LHCN-M2 (cell line): ENCODE measurements at regions not wholly inside any gene's neighbourhood (a gene's known extent, or its start where the extent isn't known, plus 50 kb on each side); places are given as distances from the start of the nearest gene placed in this dataset.
A peak's percentile ranks its signal among the peaks of the same experiment; 100 is the strongest.

Experiments
- DNase-seq: peaks from one replicate; pipeline ENCODE4 v3.0.0-alpha.2; 2012; ENCODE audit warnings: low read depth

- no peak for DNase-seq
Measured at GRCh38 chr3:64998317-64998716, 310.5 kb upstream of the ADAMTS9 start.

GRCh38 chr3:64995857-64996551 is 308.2 kb upstream of the ADAMTS9 start:
- peak; percentile 61 for DNase-seq

- DNase-seq, result no peak
Measured at GRCh38 chr3:64993781-64994180, 306.0 kb upstream of the ADAMTS9 start.

- peak; percentile 23 for DNase-seq
Measured at GRCh38 chr3:64992530-64993285, 304.9 kb upstream of the ADAMTS9 start.

- peak; percentile 64 for DNase-seq
Measured at GRCh38 chr3:64988188-64988587, 300.4 kb upstream of the ADAMTS9 start.

- no peak for DNase-seq
Measured at GRCh38 chr3:64987726-64988125, 299.9 kb upstream of the ADAMTS9 start.

- no peak for DNase-seq
Measured at GRCh38 chr3:64985072-64985471, 297.3 kb upstream of the ADAMTS9 start.

GRCh38 chr3:64983583-64984359 is 296.0 kb upstream of the ADAMTS9 start:
- DNase-seq, result no peak

- peak; percentile 56 for DNase-seq
Measured at GRCh38 chr3:64977308-64978100, 289.7 kb upstream of the ADAMTS9 start.

- no peak for DNase-seq
Measured at GRCh38 chr3:64976456-64976855, 288.7 kb upstream of the ADAMTS9 start.

GRCh38 chr3:64975147-64975546 is 287.3 kb upstream of the ADAMTS9 start:
- no peak for DNase-seq

GRCh38 chr3:64974401-64974800 is 286.6 kb upstream of the ADAMTS9 start:
- peak; percentile 28 for DNase-seq

GRCh38 chr3:64972793-64973192 is 285.0 kb upstream of the ADAMTS9 start:
- peak; percentile 58 for DNase-seq

GRCh38 chr3:64971602-64972001 is 283.8 kb upstream of the ADAMTS9 start:
- DNase-seq, result no peak

GRCh38 chr3:64970634-64971033 is 282.8 kb upstream of the ADAMTS9 start:
- no peak for DNase-seq

GRCh38 chr3:64961301-64961700 is 273.5 kb upstream of the ADAMTS9 start:
- DNase-seq, result no peak

GRCh38 chr3:64958199-64958843 is 270.5 kb upstream of the ADAMTS9 start:
- DNase-seq, result no peak

- peak; percentile 50 for DNase-seq
Measured at GRCh38 chr3:64957408-64958198, 269.8 kb upstream of the ADAMTS9 start.

- peak; percentile 9 for DNase-seq
Measured at GRCh38 chr3:64956711-64957325, 269.0 kb upstream of the ADAMTS9 start.
